Cerebellar nuclear complex (tissue), 1 donor: ENCODE measurements at regions not wholly inside any gene's neighbourhood (a gene's known extent, or its start where the extent isn't known, plus 50 kb on each side); places are given as distances from the start of the nearest gene placed in this dataset.

Source experiments
- DNase-seq, 2 experiments: peaks; one replicate each; lab custom pipeline; 2025; lab: John Stamatoyannopoulos, UW

DNA sequence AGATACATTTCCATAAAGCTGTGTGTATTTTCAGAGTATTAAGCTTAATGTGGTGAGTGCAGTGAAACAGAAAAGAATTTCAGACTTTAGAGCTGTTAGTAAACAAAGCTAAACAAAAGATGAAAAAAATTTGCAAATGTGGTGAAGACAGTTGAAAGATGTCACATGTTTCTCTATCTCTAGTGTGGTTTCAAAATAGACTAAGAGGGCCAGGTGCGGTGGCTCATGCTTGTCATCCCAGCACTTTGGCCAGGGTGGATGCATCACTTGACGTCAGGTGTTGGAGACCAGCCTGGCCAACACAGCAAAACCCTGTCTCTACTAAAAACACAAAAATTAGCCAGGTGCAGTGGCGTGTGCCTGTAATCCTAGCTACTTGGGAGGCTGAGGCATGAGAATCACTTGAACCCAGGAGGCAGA, 466.0 kb upstream of the NR2F2 start:
- DNase-seq: no peak

DNA sequence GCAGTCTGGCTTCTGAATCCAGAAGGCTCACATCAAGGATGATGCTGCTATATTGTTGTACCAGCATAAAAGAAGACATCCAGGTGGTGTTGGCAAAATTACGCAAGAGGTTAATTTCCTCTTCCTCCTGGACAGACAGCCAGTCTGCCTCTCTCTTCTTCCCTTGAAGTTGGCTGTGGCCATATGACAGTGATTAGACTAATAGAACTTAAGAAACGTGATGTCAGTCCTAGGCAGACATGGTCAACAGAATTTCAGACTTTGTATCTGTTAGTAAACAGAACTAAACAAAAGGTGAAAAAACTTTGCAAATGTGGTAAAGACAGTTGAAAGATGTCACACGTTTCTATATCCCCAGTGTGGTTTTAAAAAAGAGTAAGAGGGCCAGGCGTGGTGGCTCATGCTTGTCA, 465.2 kb upstream of the NR2F2 start:
- no peak for DNase-seq

DNA sequence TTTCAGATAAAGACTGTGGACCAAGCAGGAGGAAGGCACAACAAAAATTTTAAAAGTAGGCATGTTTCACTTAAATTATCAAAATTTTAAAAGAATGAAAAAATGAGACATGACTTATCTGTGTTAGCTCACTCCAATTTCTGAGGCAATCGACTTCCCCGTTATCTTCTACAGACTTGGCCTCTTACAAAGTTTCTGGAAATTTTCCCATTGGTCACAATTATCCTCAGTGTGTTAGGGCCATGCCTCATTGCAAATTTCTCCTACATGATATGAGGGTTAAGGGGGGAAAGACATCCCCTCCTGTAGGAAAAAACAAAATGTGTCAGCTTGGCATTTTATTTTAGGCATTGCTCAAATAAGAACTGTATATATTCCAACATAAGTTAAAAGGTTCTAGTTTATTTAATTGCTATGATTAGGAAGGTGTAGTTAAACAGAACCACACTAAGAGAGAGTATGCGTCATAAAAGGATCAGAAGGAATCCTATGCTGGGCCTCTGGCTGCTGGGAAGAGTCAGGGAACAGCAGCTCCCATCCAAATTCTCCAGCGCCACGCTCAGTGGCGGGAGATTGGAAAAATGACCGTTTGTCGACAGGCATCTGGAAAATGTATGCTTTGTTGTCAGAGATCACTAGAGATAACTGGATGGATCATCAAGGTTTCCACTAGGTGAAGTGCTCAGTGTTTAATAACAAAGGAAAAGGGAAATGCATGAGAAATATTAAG, 463.6 kb upstream of the NR2F2 start:
- no peak for DNase-seq

DNA sequence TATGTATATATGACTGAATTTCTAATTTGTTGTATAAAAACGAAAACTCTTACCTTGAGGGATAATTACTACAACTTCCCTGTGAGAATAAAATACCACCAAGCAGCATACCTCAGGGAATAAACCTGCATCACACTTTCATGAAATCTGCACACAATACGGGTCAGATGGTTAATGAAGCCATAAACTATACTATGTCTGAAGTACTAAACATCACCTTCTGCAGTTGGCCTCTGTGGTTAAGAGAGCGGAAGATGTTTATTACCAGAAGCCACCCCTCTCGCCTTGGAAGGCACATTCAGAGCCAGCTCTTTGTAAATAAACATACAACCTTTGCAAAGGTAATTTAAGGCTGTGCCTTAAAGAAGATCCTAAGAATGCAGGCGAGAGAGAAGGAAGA, 462.1 kb upstream of the NR2F2 start:
- no peak for DNase-seq

DNA sequence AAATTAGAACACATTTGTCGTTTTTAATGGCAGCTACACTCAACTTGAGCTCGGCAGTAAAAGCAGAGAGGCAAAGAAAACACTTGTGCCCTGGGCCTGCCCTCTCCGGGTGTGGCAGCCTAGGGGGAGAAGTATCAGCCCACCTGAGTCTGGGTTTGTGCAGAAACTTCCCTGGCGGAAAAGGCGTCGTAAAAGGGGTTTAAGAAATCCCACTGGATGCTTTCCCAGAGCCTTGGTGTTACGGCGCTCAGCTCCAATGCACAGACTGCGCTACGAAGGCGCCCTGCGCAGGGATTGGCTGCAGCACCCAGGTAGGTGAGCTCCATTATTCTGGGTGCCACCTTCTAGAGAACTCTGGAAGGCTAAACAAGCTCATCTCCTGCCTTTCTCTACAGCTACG, 461.5 kb upstream of the NR2F2 start:
- DNase-seq: no peak

DNA sequence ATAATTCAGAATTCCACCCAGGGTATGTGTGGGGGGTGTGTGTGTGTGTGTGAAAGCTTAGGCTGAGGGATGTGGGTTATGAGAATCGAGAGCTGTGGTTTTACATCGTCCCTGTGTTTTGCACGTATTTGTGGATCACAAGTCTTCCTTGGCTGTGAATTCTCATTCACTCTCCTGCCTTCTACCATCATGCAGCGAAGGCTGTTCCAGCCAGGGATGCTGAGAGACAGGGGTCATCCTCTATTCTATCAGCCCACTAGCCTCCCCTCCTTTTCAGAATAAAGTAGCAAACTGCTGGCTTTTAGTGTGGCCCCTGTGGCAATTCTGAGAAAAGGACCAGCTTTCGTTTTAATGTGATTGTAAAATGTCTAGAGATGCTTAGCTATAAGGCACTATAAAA, 460.6 kb upstream of the NR2F2 start:
- DNase-seq: no peak

DNA sequence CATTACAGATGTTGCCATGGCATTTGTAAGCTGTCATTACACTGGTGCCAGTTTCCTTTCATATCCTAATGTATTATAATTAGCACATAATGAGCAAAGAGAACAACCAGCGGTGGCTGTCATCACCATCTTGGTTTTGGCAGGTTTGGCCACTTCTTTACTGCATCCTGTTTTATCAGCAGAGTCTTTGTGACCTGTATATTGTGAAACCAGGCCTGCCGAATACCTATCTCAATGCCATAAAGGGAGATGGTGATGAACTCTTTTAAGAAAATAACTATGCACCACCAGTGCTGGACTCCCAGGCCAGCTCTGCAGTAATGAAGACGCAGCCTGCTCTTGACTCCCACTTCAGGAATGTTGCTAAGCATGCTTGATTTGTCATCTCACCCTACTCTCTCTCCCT, 458.1 kb upstream of the NR2F2 start:
- no peak for DNase-seq

DNA sequence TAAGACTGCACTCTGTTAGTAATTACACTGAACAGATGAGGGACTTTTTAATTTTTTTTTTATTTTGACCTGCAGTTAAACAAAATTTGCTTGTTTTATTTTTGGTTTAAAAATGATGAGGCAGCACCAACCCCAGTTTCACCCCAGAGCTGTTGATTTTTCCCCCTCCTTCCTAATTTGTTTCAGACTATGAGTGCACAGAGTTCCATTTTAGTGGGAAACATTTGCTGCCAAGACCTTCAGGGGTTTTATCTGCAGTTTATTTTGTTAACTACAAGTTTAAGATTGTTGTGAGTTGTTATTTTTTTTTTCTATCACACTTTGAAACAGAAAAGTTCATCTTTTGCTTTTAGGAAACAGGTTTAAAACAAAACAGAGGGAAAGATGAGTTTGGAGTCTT, 455.9 kb upstream of the NR2F2 start:
- DNase-seq: no peak

DNA sequence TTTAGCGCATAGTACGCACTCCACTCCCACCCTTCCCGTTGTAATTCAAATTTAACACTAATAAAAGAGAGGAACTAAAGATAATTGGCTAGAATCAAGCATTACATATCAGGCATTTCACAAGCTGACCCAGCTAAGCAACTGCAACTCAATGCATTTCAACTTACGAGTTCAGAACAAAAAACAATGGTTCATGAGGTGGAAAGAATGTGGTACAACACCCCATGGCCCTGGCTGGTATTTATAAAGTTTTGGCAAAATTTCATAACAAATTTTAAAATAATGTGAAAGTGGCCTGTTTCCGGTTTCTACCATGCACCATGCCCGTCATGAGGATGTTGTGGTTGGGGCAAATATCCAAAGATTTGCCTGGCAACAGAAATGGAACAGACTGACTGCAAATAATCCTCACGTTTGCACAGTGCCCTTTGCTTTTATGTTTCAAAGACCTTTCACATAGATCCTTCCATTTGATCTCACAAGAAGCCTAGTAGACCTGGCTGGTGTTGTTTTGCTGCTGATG, 455.3 kb upstream of the NR2F2 start:
- DNase-seq: no peak

DNA sequence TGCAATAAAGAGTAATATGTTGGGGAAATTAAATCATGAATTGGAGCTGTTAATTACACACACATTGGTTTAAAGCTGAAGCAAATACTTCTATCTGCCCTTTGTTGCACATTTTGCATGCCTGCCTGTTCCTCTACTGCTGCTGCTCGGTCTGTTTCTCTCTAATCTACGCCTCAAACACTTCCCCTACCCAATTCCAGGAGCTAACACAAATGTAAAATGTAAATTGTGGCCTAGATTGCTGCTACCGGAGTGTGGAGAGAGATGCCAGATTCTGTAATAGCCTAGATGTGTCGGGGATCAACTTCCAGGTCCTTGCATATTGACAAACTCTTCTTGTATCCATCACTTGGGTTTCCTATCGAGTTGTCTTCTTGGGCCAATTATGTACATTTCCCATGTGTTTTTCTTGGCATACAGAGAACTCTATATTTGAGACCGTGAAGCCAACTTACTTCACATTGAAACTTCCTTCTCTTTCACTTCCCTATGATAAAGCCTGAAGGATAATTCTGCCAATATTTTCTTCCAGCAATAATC, 450.4 kb upstream of the NR2F2 start:
- DNase-seq: no peak

DNA sequence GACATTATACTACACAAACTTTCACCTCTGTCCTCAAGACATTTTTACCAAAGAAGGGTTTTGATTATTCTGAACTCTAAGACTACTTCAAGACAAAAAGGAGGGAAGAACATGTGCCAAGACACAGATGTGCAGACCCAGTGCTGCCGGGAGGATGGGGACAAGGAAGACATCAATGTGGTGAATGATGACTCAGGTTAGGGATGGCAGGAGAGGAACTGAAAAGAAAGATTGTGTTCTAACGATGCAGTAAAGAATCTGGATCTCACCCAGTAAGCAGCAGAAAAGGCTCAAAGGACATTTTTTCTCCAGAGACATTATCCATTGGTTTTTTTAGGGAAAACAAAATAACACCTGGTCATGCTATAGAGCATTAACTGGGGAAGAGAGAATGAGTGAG, 449.9 kb upstream of the NR2F2 start:
- no peak for DNase-seq

DNA sequence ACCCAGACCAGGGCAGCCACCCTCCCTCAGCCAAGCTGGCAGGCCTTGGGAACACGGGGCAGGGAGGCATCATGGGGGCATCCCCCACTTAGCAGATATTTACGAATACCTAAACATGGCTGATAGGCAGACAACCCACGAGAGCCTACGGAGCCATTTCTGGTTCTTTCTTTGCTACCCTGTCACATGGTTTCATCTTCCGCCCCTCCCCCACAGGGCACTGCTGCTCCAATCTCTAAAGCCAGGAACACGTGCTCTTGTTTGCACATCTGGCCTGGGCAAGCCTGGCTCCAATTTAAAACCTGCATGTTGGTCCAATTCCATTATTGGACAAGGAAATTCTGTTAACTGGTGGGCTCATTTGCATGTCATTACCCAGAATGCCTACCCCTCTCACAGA, 447.4 kb upstream of the NR2F2 start:
- no peak for DNase-seq

DNA sequence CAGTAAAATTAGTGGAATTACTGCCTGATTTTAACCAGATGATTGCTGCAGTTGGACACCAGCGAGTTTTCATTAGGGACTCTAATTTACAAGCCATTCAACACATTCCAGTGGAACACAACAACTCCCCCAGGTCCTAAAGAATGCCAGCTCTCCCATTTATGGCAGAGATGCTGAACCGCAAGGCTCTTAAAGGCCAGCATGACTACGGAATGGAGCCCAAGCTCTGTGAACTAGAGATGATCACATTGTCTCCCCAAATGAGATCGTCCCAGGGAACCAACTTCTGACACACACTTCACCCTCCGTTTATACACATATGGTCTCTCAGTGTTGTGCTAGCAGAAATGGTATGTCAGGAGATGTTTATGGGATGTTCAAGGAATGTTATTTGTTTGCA, 446.2 kb upstream of the NR2F2 start:
- DNase-seq: no peak

DNA sequence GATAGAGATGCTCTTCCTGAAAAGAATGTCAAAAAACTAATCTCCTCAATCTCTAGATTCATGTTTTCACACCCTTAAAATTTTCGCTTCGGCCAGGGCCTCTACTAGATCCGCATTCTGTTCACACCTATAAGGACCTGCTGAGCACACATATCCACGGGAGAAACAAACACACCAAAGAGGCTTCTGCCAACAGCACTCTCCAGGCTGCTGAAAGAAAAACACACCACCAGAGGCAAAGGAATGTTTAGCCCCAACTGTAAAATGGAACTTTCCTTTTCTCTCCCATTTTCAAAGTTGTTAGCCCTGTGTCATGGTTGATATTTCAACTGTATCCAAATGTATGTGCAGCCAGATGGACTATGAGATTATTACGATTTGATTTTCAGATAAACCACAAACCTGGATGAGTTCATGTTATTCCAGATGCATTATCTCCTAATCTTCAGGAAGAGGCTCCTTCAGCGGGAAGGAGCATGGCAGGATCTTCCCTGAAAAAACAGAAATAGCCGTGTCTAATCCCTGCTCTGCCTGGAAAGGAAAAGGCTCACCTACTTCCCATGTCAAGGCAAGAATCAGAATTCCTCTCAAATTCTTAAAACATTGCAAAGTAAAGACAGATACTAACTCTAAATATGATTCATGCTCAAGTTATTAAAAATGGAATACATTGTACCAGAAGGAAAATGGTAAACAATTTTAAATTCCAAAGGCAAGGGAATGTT, 442.7 kb upstream of the NR2F2 start:
- DNase-seq: no peak

DNA sequence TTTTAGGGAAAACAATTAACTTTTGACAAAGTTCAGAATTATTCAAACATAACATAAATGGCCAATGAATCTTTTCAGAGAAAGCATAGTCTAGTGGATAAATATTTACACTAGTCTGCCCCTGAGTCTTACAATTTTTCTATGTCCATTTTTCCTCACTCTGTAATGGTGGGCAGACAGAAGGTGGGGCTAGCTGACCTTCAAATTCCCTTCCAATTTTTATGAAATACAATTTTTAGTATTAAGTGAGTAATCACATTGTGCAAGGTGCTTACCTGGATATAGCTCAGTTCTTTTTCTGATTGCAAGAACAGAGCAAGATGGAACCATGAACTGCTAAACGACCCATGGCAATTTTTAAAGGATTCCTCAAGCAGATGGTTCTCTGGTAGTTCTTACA, 441.7 kb upstream of the NR2F2 start:
- no peak for DNase-seq

DNA sequence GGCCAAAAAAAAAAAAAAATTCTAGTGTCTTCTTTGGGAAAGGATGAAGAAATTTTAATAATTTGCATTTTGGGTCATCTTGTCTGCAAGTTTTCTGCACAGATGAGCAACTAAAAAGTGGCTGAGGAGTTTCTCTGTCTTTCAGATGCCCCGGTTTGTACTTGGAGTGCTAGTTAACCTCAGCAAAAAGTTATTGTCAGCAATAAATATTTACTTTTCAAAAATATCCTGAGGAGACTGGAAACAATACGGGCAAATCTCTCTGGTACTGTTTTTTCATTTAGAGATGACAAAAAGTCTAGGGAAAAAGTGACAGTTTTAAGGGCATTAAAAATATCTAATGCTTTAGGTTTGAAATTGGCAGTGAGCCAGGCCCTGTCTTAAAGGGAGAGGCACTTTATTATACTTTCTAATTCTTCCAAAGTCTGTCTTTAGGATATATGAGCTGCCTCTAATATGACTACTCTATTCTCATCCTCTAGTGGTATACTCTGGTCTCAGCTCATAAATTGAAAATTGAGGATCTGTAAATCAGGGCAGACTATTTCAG, 436.0 kb upstream of the NR2F2 start:
- DNase-seq: no peak

DNA sequence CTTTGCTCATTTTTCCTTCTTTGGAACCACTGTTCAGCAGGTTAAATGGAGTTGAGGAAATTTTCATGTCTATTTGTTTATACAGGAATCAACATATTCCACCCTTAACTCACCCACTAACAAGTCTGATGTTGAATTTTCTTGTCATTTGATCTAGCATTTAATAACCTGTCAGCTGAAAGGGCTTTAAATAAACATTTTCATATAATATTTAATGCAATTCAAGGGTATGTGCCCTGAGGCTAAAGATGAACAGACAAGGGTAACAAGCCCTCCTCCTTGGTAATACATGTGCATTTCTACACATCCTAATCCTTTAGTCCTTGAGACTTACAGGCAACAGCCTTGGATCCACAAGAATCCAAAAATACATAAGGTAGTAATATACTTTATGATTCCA, 435.0 kb upstream of the NR2F2 start:
- no peak for DNase-seq

DNA sequence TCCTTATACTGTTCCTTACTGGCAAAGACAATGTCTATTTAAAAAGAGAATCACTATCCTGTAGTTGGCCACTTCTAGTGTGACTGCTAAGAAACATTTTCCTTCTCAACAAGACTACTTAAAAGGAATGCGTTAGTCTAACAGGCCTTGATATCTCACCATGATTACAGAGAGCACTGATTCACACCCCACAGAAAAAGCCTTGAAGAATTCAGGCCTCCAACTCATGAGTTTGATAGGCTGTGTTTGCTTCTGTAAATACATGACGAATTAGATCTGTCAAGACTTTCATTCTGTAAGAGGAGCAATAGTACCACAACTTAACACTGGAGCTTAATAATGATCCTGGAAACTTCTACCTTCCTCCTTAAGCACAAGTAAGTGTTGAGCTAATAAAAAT, 432.8 kb upstream of the NR2F2 start:
- DNase-seq: no peak

DNA sequence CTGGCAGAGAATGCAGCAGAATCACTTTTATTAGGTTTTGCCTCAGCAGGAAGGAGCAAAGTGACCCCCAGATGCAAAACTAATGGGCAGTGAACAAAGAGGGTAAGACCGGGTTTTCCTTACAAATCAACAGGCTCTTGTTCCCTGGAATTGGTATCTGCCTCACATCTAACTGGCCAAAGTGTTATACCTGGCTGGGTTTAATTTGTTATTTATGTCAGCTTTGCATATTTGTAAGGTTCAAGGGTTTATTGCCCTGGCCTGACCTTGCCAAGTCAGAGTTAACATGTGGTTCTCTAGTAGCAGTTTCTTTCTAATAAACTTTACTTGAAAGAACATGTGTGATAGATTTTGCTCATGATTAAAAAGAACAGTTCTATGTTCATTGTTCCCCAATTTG, 431.7 kb upstream of the NR2F2 start:
- DNase-seq: no peak

DNA sequence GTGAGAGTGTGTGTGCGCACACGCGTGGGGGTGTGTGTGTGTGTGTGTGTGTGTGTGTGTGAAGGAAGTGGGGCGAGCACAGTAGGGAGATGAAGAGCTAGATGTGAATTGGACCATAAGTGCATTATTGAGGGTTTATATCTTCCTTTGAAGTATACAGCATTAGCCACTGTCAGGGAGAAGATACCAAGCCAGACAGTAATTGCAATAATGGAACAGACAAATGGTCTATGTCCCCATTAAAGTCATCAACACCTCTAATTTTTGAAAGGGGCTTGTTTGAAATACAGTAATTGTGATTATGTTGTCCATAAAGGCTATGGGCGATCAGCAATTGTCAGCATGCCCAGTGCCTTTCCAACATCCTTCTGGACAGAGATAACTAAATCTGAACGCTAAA, 429.2 kb upstream of the NR2F2 start:
- no peak for DNase-seq

DNA sequence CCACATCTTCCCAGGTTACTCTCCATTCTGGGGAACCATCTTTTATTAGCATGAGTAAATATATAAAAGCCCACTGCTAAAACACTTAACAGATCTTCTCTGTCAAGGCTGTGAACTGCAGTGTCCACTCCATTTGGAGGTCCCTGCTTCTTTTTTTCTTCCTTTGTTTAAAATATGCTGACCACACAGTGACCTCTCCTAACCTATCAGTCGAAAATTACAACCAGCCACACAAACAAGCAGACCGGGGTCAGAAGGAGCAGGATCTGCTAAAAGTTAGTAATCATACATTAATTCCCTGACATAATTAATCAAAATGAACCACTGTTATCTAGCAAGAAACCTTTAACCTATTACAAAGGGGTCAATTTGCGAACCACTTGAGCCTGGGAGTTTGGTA, 427.9 kb upstream of the NR2F2 start:
- no peak for DNase-seq

DNA sequence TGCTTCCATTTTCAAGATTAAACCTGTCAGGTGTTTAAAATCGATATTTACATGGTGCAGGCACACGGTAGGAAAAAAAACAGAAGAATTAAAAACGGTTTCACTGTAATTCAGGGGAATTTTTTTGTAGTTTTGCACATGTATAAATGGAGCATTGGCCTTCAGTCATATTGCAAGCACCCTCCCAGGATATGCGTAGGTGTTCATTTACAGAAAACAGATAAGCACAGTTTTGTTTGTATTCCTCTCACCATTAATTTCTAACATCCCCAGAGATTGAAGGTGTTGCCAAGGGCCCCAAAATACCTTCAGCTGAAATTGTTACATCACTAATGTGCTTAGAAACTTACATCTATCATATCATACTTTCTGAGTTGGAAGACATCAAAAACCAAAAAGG, 427.1 kb upstream of the NR2F2 start:
- no peak for DNase-seq

DNA sequence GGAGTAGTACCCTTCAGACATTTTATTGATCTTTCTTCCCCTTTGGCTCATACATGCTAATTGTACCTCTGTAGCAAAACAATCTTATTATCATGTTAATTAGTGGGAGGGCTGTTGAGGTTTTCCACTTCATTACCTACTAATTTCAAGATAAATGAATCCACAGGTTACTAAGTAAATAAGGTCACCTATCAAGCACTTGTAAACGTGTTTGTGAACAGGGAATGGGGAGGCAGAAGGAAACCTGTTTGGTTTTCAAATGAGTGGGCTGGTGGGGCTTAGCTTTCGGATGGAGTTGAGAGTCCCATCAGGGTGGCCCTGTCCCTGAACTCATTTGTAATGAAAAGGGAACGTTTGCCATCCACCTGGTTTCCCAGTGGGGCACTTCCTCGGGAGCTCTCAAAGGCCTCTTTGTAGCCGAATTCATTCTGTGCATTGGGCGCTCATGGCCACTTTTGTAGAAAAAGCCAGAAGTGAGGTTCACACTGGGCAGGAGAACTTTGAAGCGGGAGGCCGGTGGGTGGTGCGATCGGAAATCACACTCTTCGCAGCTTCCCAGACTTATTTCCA, 419.8 kb upstream of the NR2F2 start:
- no peak for DNase-seq
